ENCODE measurements at regions not wholly inside any gene's neighbourhood (a gene's known extent, or its start where the extent isn't known, plus 50 kb on each side); places are given as distances from the start of the nearest gene placed in this dataset.
"Not testable (repeated sequence)": the region's sequence is repeated elsewhere in the genome, so short reads cannot be mapped to it uniquely, and the experiment has no call there.

GRCh38 chr3:76181213-76181612, 395.9 kb upstream of the ZNF717 start:
- no peak for DNase-seq (ENCODE audit: low read depth)

- DNase-seq (ENCODE audit: low read depth): no peak
Observed at GRCh38 chr3:76198086-76198485, 412.7 kb upstream of the ZNF717 start.

- no peak for DNase-seq (ENCODE audit: low read depth)
Observed at GRCh38 chr3:76199382-76199781, 414.0 kb upstream of the ZNF717 start.

GRCh38 chr3:76203578-76203977, 418.2 kb upstream of the ZNF717 start:
- peak; percentile 4 for DNase-seq (ENCODE audit: low read depth)

- DNase-seq (ENCODE audit: low read depth): no peak
Observed at GRCh38 chr3:76206346-76206745, 421.0 kb upstream of the ZNF717 start.

GRCh38 chr3:76212679-76213078, 427.3 kb upstream of the ZNF717 start:
- no peak for DNase-seq (ENCODE audit: low read depth)

GRCh38 chr3:76222201-76222600, 436.9 kb upstream of the ZNF717 start:
- DNase-seq (ENCODE audit: low read depth): no peak

- no peak for DNase-seq (ENCODE audit: low read depth)
Observed at GRCh38 chr3:76231258-76231657, 445.9 kb upstream of the ZNF717 start.

- no peak for DNase-seq (ENCODE audit: low read depth)
Observed at GRCh38 chr3:76242886-76243753, 457.8 kb upstream of the ZNF717 start.

GRCh38 chr3:76245073-76245472, 459.7 kb upstream of the ZNF717 start:
- no peak for DNase-seq (ENCODE audit: low read depth)

- no peak for DNase-seq (ENCODE audit: low read depth)
Observed at GRCh38 chr3:76245622-76246021, 460.3 kb upstream of the ZNF717 start.

GRCh38 chr3:76264496-76264895, 479.1 kb upstream of the ZNF717 start:
- DNase-seq (ENCODE audit: low read depth): no peak

GRCh38 chr3:76264911-76265310, 479.6 kb upstream of the ZNF717 start:
- no peak for DNase-seq (ENCODE audit: low read depth)

- DNase-seq (ENCODE audit: low read depth): no peak
Observed at GRCh38 chr3:76266511-76266910, 481.2 kb upstream of the ZNF717 start.

GRCh38 chr3:76267851-76268380, 482.6 kb upstream of the ZNF717 start:
- no peak for DNase-seq (ENCODE audit: low read depth)

GRCh38 chr3:76293856-76294255, 508.5 kb upstream of the ZNF717 start:
- no peak for DNase-seq (ENCODE audit: low read depth)

- no peak for DNase-seq (ENCODE audit: low read depth)
Observed at GRCh38 chr3:76300746-76301145, 515.4 kb upstream of the ZNF717 start.

- DNase-seq (ENCODE audit: low read depth): no peak
Observed at GRCh38 chr3:76307556-76307955, 522.2 kb upstream of the ZNF717 start.

- DNase-seq (ENCODE audit: low read depth): no peak
Observed at GRCh38 chr3:76308541-76308940, 523.2 kb upstream of the ZNF717 start.

GRCh38 chr3:76310089-76310488, 524.7 kb upstream of the ZNF717 start:
- no peak for DNase-seq (ENCODE audit: low read depth)

- no peak for DNase-seq (ENCODE audit: low read depth)
Observed at GRCh38 chr3:76310667-76311066, 525.3 kb upstream of the ZNF717 start.

- no peak for DNase-seq (ENCODE audit: low read depth)
Observed at GRCh38 chr3:76311941-76312340, 526.6 kb upstream of the ZNF717 start.

GRCh38 chr3:76315906-76316305, 530.6 kb upstream of the ZNF717 start:
- not testable (repeated sequence) for DNase-seq (ENCODE audit: low read depth)
